SK-N-SH (cell line): ENCODE measurements at regions not wholly inside any gene's neighbourhood (a gene's known extent, or its start where the extent isn't known, plus 50 kb on each side); places are given as distances from the start of the nearest gene placed in this dataset.

Source experiments
- CTCF ChIP-seq: fragments of 200-600 bp; sonication (generic); IDR thresholded peaks from 2 replicates; pipeline ENCODE4 v1.6.1; 2017; ENCODE audit warnings: antibody characterized with exemption, mild to moderate bottlenecking, moderate library complexity
- EP300 ChIP-seq, 2 experiments: IDR thresholded peaks; 2 replicates each; pipeline versions ENCODE4 v1.4.0 to v1.6.1; 2012; ENCODE audit warnings: borderline replicate concordance in 1 of 2, low read depth in 1 of 2, low read length in 1 of 2
- EZH2phosphoT487 ChIP-seq: fragments of 200-600 bp; sonication (generic); IDR thresholded peaks from 2 replicates; pipeline ENCODE4 v1.6.1; 2017; ENCODE audit warnings: low read depth, mixed run types, mild to moderate bottlenecking, antibody characterized with exemption, moderate library complexity, borderline replicate concordance
- FOXJ3 ChIP-seq: sonication (generic); formaldehyde crosslinking; IDR thresholded peaks from 2 replicates; pipeline ENCODE4 v1.5.1; 2020; ENCODE audit warnings: mild to moderate bottlenecking, missing genetic modification reagents
- MEF2A ChIP-seq: IDR thresholded peaks from 2 replicates; pipeline ENCODE4 v1.4.0; 2012; ENCODE audit warnings: low read depth, borderline replicate concordance
- POLR2AphosphoS5 ChIP-seq: IDR thresholded peaks from 2 replicates; pipeline ENCODE4 v1.6.1; 2012; ENCODE audit warnings: low read depth, low read length
- RAD21 ChIP-seq: IDR thresholded peaks from 2 replicates; pipeline ENCODE4 v1.6.1; 2012; ENCODE audit warnings: mild to moderate bottlenecking, low read length
- SMC3 ChIP-seq: IDR thresholded peaks from 2 replicates; pipeline ENCODE4 v1.6.1; 2012; ENCODE audit warnings: low read depth, low read length, improper control_type of control experiment

DNA sequence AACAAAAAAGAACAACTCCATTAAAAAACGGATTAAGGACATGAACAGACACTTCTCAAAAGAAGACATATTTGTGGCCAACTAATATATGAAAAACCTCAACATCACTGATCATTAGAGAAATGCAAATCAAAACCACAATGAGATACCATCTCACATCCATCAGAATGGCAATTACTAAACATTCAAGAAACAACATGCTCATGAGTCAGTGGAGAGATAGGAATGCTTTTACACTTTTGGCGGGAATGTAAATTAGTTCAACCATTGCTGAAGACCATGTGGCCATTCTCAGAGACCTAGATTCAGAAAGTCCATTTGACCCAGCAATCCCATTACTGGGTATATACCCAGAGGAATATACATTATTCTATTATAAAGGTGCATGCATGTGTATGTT lies 1442.6 kb upstream of the B3GALT2 start:
- TF ChIP-seq CTCF (no peak), RAD21 (no peak), EZH2phosphoT487 (no peak), POLR2AphosphoS5 (no peak), MEF2A (no peak), EP300 (IDR thresholded peaks at IDR 0.05; ENCODE audit: borderline replicate concordance in 1 of 2, low read depth in 1 of 2, low read length in 1 of 2) (no peak), FOXJ3 (CRISPR knock-in tag) (no peak), SMC3 (no peak)
